SU-DHL-6 (cell line): ENCODE measurements at regions not wholly inside any gene's neighbourhood (a gene's known extent, or its start where the extent isn't known, plus 50 kb on each side); places are given as distances from the start of the nearest gene placed in this dataset.

Experiments used
- CTCF ChIP-seq: fragments of 200-600 bp; sonication (generic); IDR thresholded peaks from one replicate; pipeline ENCODE4 v1.5.1; 2017; ENCODE audit warnings: antibody characterized with exemption, mild to moderate bottlenecking, low read length, moderate library complexity; ENCODE audit not compliant: insufficient read depth, poor library complexity, severe bottlenecking
- EZH2phosphoT487 ChIP-seq: fragments of 200-600 bp; sonication (generic), shearing (Covaris generic); conservative IDR thresholded peaks from 2 replicates; pipeline ENCODE4 v1.6.1; 2018; ENCODE audit warnings: mild to moderate bottlenecking, antibody characterized with exemption, low read length, moderate library complexity, mixed read lengths

GRCh38 chr1:194512345-194512744, 1325.9 kb upstream of the B3GALT2 start:
- no peak for TF ChIP-seq CTCF
- TF ChIP-seq EZH2phosphoT487, result no peak
